ENCODE measurements at regions not wholly inside any gene's neighbourhood (a gene's known extent, or its start where the extent isn't known, plus 50 kb on each side); places are given as distances from the start of the nearest gene placed in this dataset.

- no peak for DNase-seq
Observed at GRCh38 chr2:220065581-220065980, 438.2 kb downstream of the SLC4A3 start.

- no peak for DNase-seq
Observed at GRCh38 chr2:220068846-220069245, 441.4 kb downstream of the SLC4A3 start.

- no peak for DNase-seq
Observed at GRCh38 chr2:220070349-220070748, 442.9 kb downstream of the SLC4A3 start.

GRCh38 chr2:220071696-220072095 lies 444.3 kb downstream of the SLC4A3 start:
- DNase-seq, result no peak

GRCh38 chr2:220072669-220073220 lies 445.3 kb downstream of the SLC4A3 start:
- DNase-seq, result no peak

GRCh38 chr2:220075835-220076234 lies 448.4 kb downstream of the SLC4A3 start:
- DNase-seq, result no peak

GRCh38 chr2:220076734-220077133 lies 449.3 kb downstream of the SLC4A3 start:
- no peak for DNase-seq

GRCh38 chr2:220077488-220077887 lies 450.1 kb downstream of the SLC4A3 start:
- no peak for DNase-seq

GRCh38 chr2:220078439-220078838 lies 451.0 kb downstream of the SLC4A3 start:
- DNase-seq, result no peak

- DNase-seq, result no peak
Observed at GRCh38 chr2:220079595-220079994, 452.2 kb downstream of the SLC4A3 start.

- no peak for DNase-seq
Observed at GRCh38 chr2:220081171-220081570, 453.7 kb downstream of the SLC4A3 start.

- no peak for DNase-seq
Observed at GRCh38 chr2:220090050-220090449, 462.6 kb downstream of the SLC4A3 start.

- no peak for DNase-seq
Observed at GRCh38 chr2:220096406-220096805, 469.0 kb downstream of the SLC4A3 start.

GRCh38 chr2:220101980-220102379 lies 474.6 kb downstream of the SLC4A3 start:
- no peak for DNase-seq

GRCh38 chr2:220103596-220103995 lies 476.2 kb downstream of the SLC4A3 start:
- DNase-seq, result no peak

GRCh38 chr2:220104871-220105351 lies 477.5 kb downstream of the SLC4A3 start:
- DNase-seq, result no peak

GRCh38 chr2:220106065-220106464 lies 478.6 kb downstream of the SLC4A3 start:
- no peak for DNase-seq

- DNase-seq, result no peak
Observed at GRCh38 chr2:220107380-220107791, 480.0 kb downstream of the SLC4A3 start.

- DNase-seq, result no peak
Observed at GRCh38 chr2:220114443-220114842, 487.0 kb downstream of the SLC4A3 start.

- no peak for DNase-seq
Observed at GRCh38 chr2:220117025-220117424, 489.6 kb downstream of the SLC4A3 start.

GRCh38 chr2:220120041-220120440 lies 492.6 kb downstream of the SLC4A3 start:
- DNase-seq, result no peak

GRCh38 chr2:220123751-220124150 lies 496.3 kb downstream of the SLC4A3 start:
- DNase-seq, result no peak

- DNase-seq, result no peak
Observed at GRCh38 chr2:220125551-220125950, 498.1 kb downstream of the SLC4A3 start.

- DNase-seq, result no peak
Observed at GRCh38 chr2:220127311-220127710, 499.9 kb downstream of the SLC4A3 start.

GRCh38 chr2:220127876-220128275 lies 500.4 kb downstream of the SLC4A3 start:
- DNase-seq, result no peak

Measured in NCI-H187 treated with DMSO at 0.1 percent for 48 hours (cell line).